Lung (tissue), 11 donors: ENCODE measurements at regions not wholly inside any gene's neighbourhood (a gene's known extent, or its start where the extent isn't known, plus 50 kb on each side); places are given as distances from the start of the nearest gene placed in this dataset.

Source experiments
- ATAC-seq: fragments of 200-7000 bp; cut with Tn5 transposase; one replicate; pipeline ENCODE4 v1.9.1; 2020; ENCODE audit warnings: moderate number of reproducible peaks; ENCODE audit not compliant: insufficient read depth, low FRiP score
- DNase-seq, 3 donors: peaks; one replicate each; pipeline ENCODE4 v3.0.0-alpha.2; 2013 to 2017
- H3K27ac ChIP-seq, 2 donors: one replicate each; pipeline ENCODE4 v1.5.1; 2013; ENCODE audit warnings: mild to moderate bottlenecking in 2 of 2, moderate library complexity in 2 of 2, control low read depth in 1 of 2, inconsistent platforms in 1 of 2, low read depth in 1 of 2, low read length in 1 of 2
- H3K27me3 ChIP-seq, 3 donors: one replicate each; pipeline ENCODE4 v1.5.1; 2013; ENCODE audit warnings: low read length in 2 of 3; ENCODE audit not compliant: control insufficient read depth in 3 of 3, insufficient read depth in 3 of 3
- H3K36me3 ChIP-seq, 4 donors: one replicate each; pipeline ENCODE4 v1.5.1; 2013; ENCODE audit warnings: low read length in 4 of 4, mild to moderate bottlenecking in 1 of 4, moderate library complexity in 1 of 4; ENCODE audit not compliant: control insufficient read depth in 4 of 4, insufficient read depth in 4 of 4
- H3K4me1 ChIP-seq, 5 donors: one replicate each; pipeline ENCODE4 v1.5.1; 2013; ENCODE audit warnings: low read length in 5 of 5, mild to moderate bottlenecking in 2 of 5, moderate library complexity in 1 of 5; ENCODE audit not compliant: control insufficient read depth in 5 of 5, insufficient read depth in 5 of 5
- H3K4me3 ChIP-seq: one replicate; pipeline ENCODE4 v1.5.1; 2013; ENCODE audit warnings: mild to moderate bottlenecking, control low read depth, moderate library complexity
- H3K9ac ChIP-seq, 2 donors: one replicate each; pipeline ENCODE4 v1.5.1; 2013; ENCODE audit warnings: low read length in 2 of 2, control low read depth in 1 of 2; ENCODE audit not compliant: insufficient read depth in 1 of 2
- H3K9me3 ChIP-seq, 4 donors: one replicate each; pipeline ENCODE4 v1.5.1; 2013; ENCODE audit warnings: low read length in 3 of 4, mild to moderate bottlenecking in 1 of 4, moderate library complexity in 1 of 4; ENCODE audit not compliant: control insufficient read depth in 4 of 4, insufficient read depth in 3 of 4
- WGBS, 2 donors: extraction: QIAGEN DNeasy Blood & Tissue Kit; methylation state at CpG; one replicate each; pipeline ENCODE4 v1.1.7; 2013; 5-methylcytosine and 5-hydroxymethylcytosine counted together
- TF ChIP-seq, protein P1 (sequence below): IDR thresholded peaks from 2 replicates; pipeline ENCODE4 v1.5.1; 2012; ENCODE audit warnings: mild to moderate bottlenecking; ENCODE audit errors: control extremely low read depth, extremely low read depth
- donor health status: control.
- donor health status: control.
- donor health status: Bipolar disorder and iron deficiency.
- donor health status: healthy.
- donor health status: DM: yes; HTN: yes; CAD: no.

DNA sequence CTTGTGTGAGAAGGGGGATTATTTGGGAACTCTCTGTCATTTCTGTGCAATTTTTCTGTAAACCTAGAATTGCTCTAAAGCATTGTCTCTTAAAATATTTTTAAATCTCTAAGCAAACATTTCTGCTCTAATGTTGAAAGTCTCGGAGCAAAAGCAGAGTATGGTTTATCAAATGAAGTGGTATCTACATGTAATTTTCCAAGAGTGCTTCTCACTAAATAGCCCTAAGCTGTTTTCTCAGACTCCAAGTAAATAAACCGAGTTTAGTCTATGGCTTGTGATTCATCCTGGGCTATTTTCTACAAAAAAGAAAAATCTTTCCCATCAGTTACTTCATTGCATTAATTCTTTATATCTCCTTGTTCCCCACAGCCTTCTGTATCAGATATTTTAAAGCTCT is 90.8 kb downstream of the METTL4 start:
- Histone ChIP-seq H3K9ac (no peak overlapping the region), H3K27me3 (peaks cover 0 to 2% (median 0%) of the 10 kb centered on the region in 3 donors), H3K4me1 (peaks cover 0 to 7% (median 0%) of the 10 kb centered on the region in 5 donors), H3K36me3 (no peaks in the 10 kb centered on the region), H3K4me3 (no peak overlapping the region), H3K27ac (no peak overlapping the region), H3K9me3 (peaks cover 0 to 2% (median 0%) of the 10 kb centered on the region in 4 donors)
- WGBS, 2 donors: 72 to 87% methylated on average over 2 of the region's 2 CpGs
- TF ChIP-seq, protein P1, sequence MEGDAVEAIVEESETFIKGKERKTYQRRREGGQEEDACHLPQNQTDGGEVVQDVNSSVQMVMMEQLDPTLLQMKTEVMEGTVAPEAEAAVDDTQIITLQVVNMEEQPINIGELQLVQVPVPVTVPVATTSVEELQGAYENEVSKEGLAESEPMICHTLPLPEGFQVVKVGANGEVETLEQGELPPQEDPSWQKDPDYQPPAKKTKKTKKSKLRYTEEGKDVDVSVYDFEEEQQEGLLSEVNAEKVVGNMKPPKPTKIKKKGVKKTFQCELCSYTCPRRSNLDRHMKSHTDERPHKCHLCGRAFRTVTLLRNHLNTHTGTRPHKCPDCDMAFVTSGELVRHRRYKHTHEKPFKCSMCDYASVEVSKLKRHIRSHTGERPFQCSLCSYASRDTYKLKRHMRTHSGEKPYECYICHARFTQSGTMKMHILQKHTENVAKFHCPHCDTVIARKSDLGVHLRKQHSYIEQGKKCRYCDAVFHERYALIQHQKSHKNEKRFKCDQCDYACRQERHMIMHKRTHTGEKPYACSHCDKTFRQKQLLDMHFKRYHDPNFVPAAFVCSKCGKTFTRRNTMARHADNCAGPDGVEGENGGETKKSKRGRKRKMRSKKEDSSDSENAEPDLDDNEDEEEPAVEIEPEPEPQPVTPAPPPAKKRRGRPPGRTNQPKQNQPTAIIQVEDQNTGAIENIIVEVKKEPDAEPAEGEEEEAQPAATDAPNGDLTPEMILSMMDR: no peak
- DNase-seq (no peak), ATAC-seq (no peak)

DNA sequence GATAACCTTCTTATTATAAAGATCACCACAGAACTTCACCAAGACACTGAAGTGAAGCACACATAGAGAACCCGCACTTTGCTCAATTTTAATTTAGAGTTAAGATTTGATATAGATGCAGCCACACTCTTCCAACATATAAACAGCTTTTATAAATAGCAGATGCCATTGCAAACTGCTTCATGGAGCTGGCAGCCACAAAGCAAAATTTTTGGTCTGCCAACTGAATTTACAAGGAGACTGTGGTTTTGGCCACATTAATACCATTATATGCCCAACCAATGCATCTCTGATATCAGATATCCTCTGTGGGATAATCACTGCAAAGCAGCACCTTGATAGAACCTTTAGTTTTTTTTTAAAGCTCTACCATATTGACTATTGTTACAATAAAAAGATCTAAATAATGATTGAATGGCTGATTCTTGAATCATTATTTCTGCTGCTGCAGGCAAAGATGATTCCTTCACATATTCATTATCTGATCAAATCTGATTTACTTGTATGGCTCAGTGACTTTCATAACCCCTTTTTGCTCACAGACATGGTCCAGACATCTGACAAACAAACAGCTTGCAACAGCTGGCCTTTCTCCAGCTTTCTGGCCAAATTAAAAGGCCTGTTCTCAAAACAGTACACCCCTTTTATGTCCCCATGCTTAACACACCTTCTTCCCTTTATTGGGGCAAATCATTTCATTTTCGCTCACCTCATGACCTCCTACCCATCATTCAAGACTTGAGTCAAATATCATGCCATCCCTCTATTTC is 88.4 kb downstream of the METTL4 start:
- H3K9ac ChIP-seq: no peak overlapping the region
- H3K27me3 ChIP-seq: no peaks in the 10 kb centered on the region
- H3K4me3 ChIP-seq: no peak overlapping the region
- H3K36me3 ChIP-seq: no peaks in the 10 kb centered on the region
- no peak overlapping the region for H3K27ac ChIP-seq
- 90 to 95% methylated on average over 2 of the region's 2 CpGs for WGBS, 2 donors
- peak in 2 of 3 donors; percentile 24 to 45 for DNase-seq
- ATAC-seq: no peak
- peaks cover 0 to 7% (median 0%) of the 10 kb centered on the region in 5 donors for H3K4me1 ChIP-seq
- no peaks in the 10 kb centered on the region for H3K9me3 ChIP-seq
- TF ChIP-seq, protein P1: no peak

DNA sequence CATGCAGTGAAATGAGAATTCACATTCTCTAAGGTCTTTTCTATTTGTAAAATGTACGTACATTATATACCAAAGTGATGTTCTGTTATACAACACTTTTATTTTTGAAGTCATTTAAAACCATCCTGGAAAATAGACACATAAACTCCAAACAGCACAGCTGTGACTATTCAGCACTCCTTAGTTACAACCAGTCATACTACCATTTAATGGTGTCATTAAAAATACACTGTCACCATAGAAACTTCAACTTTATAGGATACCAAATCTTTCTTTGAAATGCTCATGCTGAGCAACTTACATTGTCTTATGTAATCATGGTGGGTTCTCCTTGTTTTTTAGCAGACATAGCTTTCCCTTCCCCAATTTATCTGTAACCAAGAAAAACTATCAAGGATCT is 85.3 kb downstream of the METTL4 start:
- Histone ChIP-seq H3K27ac (no peak overlapping the region), H3K4me3 (no peak overlapping the region), H3K36me3 (no peaks in the 10 kb centered on the region), H3K27me3 (no peaks in the 10 kb centered on the region), H3K9ac (no peak overlapping the region), H3K9me3 (no peaks in the 10 kb centered on the region), H3K4me1 (peaks cover 0 to 7% (median 0%) of the 10 kb centered on the region in 5 donors)
- TF ChIP-seq, protein P1: no peak
- WGBS, 2 donors: 88 to 89% methylated on average over 1 of the region's 1 CpG
- no peak for ATAC-seq
- peak in 2 of 3 donors; percentile 53 to 59 for DNase-seq
